ENCODE measurements at regions not wholly inside any gene's neighbourhood (a gene's known extent, or its start where the extent isn't known, plus 50 kb on each side); places are given as distances from the start of the nearest gene placed in this dataset.

GRCh38 chr15:53256457-53256856, 466.3 kb upstream of the ONECUT1 start:
- Mint-ChIP-seq H3K27me3 (ENCODE audit: insufficient read depth) (no peaks in the 10 kb centered on the region), H3K36me3 (ENCODE audit: low read depth) (no peaks in the 10 kb centered on the region; the same call in 1 of the 2 replicates), H3K27ac (no peak overlapping the region), H3K9me3 (peaks cover 66% of the 10 kb centered on the region), H3K4me1 (ENCODE audit: low read depth) (no peaks in the 10 kb centered on the region), H3K4me3 (no peak overlapping the region)
- no peak for DNase-seq
- TF ChIP-seq CTCF (IDR thresholded peaks at IDR 0.05), result no peak

GRCh38 chr15:53256043-53256442, 465.9 kb upstream of the ONECUT1 start:
- Mint-ChIP-seq H3K4me1 (ENCODE audit: low read depth) (no peaks in the 10 kb centered on the region), H3K36me3 (ENCODE audit: low read depth) (no peaks in the 10 kb centered on the region; the same call in 1 of the 2 replicates), H3K4me3 (no peak overlapping the region), H3K27me3 (ENCODE audit: insufficient read depth) (no peaks in the 10 kb centered on the region), H3K27ac (no peak overlapping the region), H3K9me3 (peaks cover 62% of the 10 kb centered on the region)
- TF ChIP-seq CTCF (IDR thresholded peaks at IDR 0.05), result no peak
- DNase-seq, result no peak

- Mint-ChIP-seq H3K27ac (no peak overlapping the region), H3K4me3 (no peak overlapping the region), H3K27me3 (ENCODE audit: insufficient read depth) (peaks cover 1% of the 10 kb centered on the region; the same call in 1 of the 2 replicates), H3K36me3 (ENCODE audit: low read depth) (no peaks in the 10 kb centered on the region; the same call in 1 of the 2 replicates), H3K9me3 (peaks cover 52% of the 10 kb centered on the region), H3K4me1 (ENCODE audit: low read depth) (no peaks in the 10 kb centered on the region)
- DNase-seq, result no peak
- TF ChIP-seq CTCF (IDR thresholded peaks at IDR 0.05), result no peak
Measured at GRCh38 chr15:53251996-53252395, 461.9 kb upstream of the ONECUT1 start.

DNA sequence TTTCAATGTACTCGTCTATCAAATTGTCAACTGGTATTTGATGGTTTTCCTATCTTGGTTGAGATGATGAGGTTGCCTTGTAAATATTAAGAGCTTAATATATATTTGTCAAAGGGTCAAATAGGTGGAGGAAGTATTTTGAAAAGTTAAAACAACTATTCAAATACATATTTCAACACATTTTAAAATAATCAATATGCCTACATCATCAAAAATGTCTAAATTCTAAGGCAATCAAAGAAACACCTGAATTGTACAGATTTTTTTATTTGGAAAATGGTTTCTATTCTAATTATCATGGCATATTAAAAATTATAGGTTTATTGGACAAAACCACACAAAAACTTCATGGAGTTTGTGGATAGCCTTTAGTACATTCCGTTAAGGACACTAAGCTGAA, 461.4 kb upstream of the ONECUT1 start:
- DNase-seq, result no peak
- Mint-ChIP-seq H3K27me3 (ENCODE audit: insufficient read depth) (peaks cover 1% of the 10 kb centered on the region; the same call in 1 of the 2 replicates), H3K4me3 (no peak overlapping the region), H3K36me3 (ENCODE audit: low read depth) (no peaks in the 10 kb centered on the region; the same call in 1 of the 2 replicates), H3K4me1 (ENCODE audit: low read depth) (no peaks in the 10 kb centered on the region), H3K9me3 (peaks cover 54% of the 10 kb centered on the region), H3K27ac (no peak overlapping the region)
- TF ChIP-seq CTCF (IDR thresholded peaks at IDR 0.05), result no peak

- H3K4me3 Mint-ChIP-seq, result no peak overlapping the region
- no peak for DNase-seq
- no peak overlapping the region for H3K27ac Mint-ChIP-seq
- H3K4me1 Mint-ChIP-seq (ENCODE audit: low read depth), result no peaks in the 10 kb centered on the region
- no peaks in the 10 kb centered on the region for H3K36me3 Mint-ChIP-seq (ENCODE audit: low read depth)
- peaks cover 31% of the 10 kb centered on the region for H3K9me3 Mint-ChIP-seq
- TF ChIP-seq CTCF (IDR thresholded peaks at IDR 0.05), result no peak
- H3K27me3 Mint-ChIP-seq (ENCODE audit: insufficient read depth), result peaks cover 1% of the 10 kb centered on the region; the same call in 1 of the 2 replicates
Measured at GRCh38 chr15:53247041-53247708, 457.0 kb upstream of the ONECUT1 start.
